ENCODE measurements at regions not wholly inside any gene's neighbourhood (a gene's known extent, or its start where the extent isn't known, plus 50 kb on each side); places are given as distances from the start of the nearest gene placed in this dataset.

DNA sequence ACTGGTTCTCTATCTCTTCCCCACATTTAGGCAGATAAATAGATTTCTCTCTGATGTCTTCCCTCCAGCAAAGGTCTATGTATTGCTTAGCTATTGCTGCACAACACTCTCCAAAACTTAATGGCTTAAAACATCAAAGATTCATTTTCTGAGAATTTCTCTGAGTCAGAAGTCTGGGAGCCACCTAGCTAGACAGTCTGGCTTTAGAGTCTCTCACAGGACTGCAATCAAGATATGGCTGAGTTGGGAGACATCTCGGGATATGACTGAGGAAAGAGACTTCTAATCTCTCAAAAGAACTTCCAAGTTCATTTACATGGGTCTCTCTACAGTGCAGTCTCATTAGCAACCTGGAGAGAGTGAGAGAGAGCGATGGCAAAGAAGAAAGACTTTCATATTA is 553.6 kb upstream of the GHITM start:
- TF ChIP-seq JUN (IDR thresholded peaks at IDR 0.05) (no peak), ESRRA (IDR thresholded peaks at IDR 0.05; ENCODE audit: borderline replicate concordance, low read length) (no peak), POLR2A (IDR thresholded peaks at IDR 0.05; ENCODE audit: low read length) (no peak), RNF2 (IDR thresholded peaks at IDR 0.05; ENCODE audit: borderline replicate concordance, low read depth) (no peak), CEBPB (IDR thresholded peaks at IDR 0.05) (no peak), RFX5 (IDR thresholded peaks at IDR 0.05) (no peak), EP300 (IDR thresholded peaks at IDR 0.05) (no peak), BHLHE40 (IDR thresholded peaks at IDR 0.05; ENCODE audit: low read depth, low read length) (no peak), ZFP36 (IDR thresholded peaks at IDR 0.05; ENCODE audit: borderline replicate concordance, partially characterized antibody) (no peak), EHMT2 (IDR thresholded peaks at IDR 0.05; ENCODE audit: low read depth) (no peak), MYC (IDR thresholded peaks at IDR 0.05; ENCODE audit: borderline replicate concordance, low read length) (no peak)
- TF ChIP-seq, protein P1, sequence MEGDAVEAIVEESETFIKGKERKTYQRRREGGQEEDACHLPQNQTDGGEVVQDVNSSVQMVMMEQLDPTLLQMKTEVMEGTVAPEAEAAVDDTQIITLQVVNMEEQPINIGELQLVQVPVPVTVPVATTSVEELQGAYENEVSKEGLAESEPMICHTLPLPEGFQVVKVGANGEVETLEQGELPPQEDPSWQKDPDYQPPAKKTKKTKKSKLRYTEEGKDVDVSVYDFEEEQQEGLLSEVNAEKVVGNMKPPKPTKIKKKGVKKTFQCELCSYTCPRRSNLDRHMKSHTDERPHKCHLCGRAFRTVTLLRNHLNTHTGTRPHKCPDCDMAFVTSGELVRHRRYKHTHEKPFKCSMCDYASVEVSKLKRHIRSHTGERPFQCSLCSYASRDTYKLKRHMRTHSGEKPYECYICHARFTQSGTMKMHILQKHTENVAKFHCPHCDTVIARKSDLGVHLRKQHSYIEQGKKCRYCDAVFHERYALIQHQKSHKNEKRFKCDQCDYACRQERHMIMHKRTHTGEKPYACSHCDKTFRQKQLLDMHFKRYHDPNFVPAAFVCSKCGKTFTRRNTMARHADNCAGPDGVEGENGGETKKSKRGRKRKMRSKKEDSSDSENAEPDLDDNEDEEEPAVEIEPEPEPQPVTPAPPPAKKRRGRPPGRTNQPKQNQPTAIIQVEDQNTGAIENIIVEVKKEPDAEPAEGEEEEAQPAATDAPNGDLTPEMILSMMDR (IDR thresholded peaks at IDR 0.05) = no peak
- TF ChIP-seq, protein P2, sequence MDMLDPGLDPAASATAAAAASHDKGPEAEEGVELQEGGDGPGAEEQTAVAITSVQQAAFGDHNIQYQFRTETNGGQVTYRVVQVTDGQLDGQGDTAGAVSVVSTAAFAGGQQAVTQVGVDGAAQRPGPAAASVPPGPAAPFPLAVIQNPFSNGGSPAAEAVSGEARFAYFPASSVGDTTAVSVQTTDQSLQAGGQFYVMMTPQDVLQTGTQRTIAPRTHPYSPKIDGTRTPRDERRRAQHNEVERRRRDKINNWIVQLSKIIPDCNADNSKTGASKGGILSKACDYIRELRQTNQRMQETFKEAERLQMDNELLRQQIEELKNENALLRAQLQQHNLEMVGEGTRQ (IDR thresholded peaks at IDR 0.05) = no peak

Data from A549 (cell line).